Upper lobe of right lung (tissue), 1 donor: ENCODE measurements at regions not wholly inside any gene's neighbourhood (a gene's known extent, or its start where the extent isn't known, plus 50 kb on each side); places are given as distances from the start of the nearest gene placed in this dataset.
"Not testable (repeated sequence)": the region's sequence is repeated elsewhere in the genome, so short reads cannot be mapped to it uniquely, and the experiment has no call there.

ENCODE experiments used
- ATAC-seq: fragments of 200-7000 bp; cut with Tn5 transposase; one replicate; pipeline ENCODE4 v1.9.1; 2020; ENCODE audit warnings: mild to moderate bottlenecking, moderate library complexity
- DNase-seq: peaks from one replicate; pipeline ENCODE4 v3.0.0-alpha.2; 2020
- H3K27ac ChIP-seq: fragments of 200-600 bp; one replicate; pipeline ENCODE4 v1.8.0; 2022
- H3K27me3 ChIP-seq: fragments of 200-600 bp; one replicate; pipeline ENCODE4 v1.8.0; 2022; ENCODE audit warnings: mild to moderate bottlenecking
- H3K36me3 ChIP-seq: fragments of 200-600 bp; one replicate; pipeline ENCODE4 v1.8.0; 2022
- H3K4me1 ChIP-seq: fragments of 200-600 bp; one replicate; pipeline ENCODE4 v1.8.0; 2022
- H3K4me3 ChIP-seq: fragments of 200-600 bp; one replicate; pipeline ENCODE4 v1.8.0; 2022; ENCODE audit warnings: mild to moderate bottlenecking
- H3K9me3 ChIP-seq: fragments of 200-600 bp; one replicate; pipeline ENCODE4 v1.8.0; 2022
- intact Hi-C: fragments of 100-400 bp; cut with DNase I; formaldehyde crosslinking; loops from one replicate; pipeline ENCODE4 v1.11.0; 2022
- TF ChIP-seq, protein P1 (sequence below): fragments of 200-600 bp; IDR thresholded peaks from one replicate; pipeline ENCODE4 v1.8.0; 2022; ENCODE audit warnings: antibody characterized with exemption
- donor health status: DM: no; HTN: yes; CAD: no; lungs with severe emphysema.

- TF ChIP-seq, protein P1, sequence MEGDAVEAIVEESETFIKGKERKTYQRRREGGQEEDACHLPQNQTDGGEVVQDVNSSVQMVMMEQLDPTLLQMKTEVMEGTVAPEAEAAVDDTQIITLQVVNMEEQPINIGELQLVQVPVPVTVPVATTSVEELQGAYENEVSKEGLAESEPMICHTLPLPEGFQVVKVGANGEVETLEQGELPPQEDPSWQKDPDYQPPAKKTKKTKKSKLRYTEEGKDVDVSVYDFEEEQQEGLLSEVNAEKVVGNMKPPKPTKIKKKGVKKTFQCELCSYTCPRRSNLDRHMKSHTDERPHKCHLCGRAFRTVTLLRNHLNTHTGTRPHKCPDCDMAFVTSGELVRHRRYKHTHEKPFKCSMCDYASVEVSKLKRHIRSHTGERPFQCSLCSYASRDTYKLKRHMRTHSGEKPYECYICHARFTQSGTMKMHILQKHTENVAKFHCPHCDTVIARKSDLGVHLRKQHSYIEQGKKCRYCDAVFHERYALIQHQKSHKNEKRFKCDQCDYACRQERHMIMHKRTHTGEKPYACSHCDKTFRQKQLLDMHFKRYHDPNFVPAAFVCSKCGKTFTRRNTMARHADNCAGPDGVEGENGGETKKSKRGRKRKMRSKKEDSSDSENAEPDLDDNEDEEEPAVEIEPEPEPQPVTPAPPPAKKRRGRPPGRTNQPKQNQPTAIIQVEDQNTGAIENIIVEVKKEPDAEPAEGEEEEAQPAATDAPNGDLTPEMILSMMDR, result no peak
- intact Hi-C loops, result no loop called here
Measured at GRCh38 chr17:27950995-27951394, 57.8 kb upstream of the LYRM9 start.

DNA sequence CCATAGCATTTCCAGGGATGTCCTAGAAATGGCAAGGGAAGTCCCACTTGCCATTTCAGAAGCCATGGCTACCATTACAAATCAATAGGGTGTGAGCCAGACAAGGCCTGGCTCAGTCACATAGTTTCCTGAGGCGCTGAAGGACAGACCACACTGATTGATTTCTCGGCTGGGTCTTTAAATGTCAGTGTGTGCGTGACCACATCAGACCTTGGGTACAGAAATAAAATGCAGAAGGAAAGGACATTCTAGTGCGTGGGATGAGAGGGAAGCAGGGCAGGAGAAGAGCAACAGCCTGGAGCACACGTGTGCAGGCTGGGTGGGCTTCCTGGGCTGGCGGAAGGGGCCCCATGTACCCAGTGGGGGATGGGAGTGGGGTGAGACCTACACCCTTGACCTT is 58.7 kb upstream of the LYRM9 start:
- Histone ChIP-seq H3K4me1 (no peaks in the 10 kb centered on the region), H3K9me3 (no peaks in the 10 kb centered on the region), H3K27ac (no peak overlapping the region), H3K27me3 (no peaks in the 10 kb centered on the region), H3K36me3 (no peaks in the 10 kb centered on the region), H3K4me3 (no peak overlapping the region)
- TF ChIP-seq, protein P1, result no peak
- ATAC-seq (peak; percentile 50), DNase-seq (no peak)
- intact Hi-C loops, result no loop called here

More at GRCh38 chr17:27950995-27951394, 57.8 kb upstream of the LYRM9 start:
- H3K27ac ChIP-seq, result no peak overlapping the region
- H3K4me1 ChIP-seq, result no peaks in the 10 kb centered on the region
- DNase-seq, result no peak
- no peaks in the 10 kb centered on the region for H3K36me3 ChIP-seq
- H3K9me3 ChIP-seq, result no peaks in the 10 kb centered on the region
- H3K4me3 ChIP-seq, result no peak overlapping the region
- no peaks in the 10 kb centered on the region for H3K27me3 ChIP-seq
- no peak for ATAC-seq

GRCh38 chr17:27952366-27952765 is 59.2 kb upstream of the LYRM9 start:
- TF ChIP-seq, protein P1, result no peak
- no peaks in the 10 kb centered on the region for H3K4me1 ChIP-seq
- intact Hi-C loops, result no loop called here

DNA sequence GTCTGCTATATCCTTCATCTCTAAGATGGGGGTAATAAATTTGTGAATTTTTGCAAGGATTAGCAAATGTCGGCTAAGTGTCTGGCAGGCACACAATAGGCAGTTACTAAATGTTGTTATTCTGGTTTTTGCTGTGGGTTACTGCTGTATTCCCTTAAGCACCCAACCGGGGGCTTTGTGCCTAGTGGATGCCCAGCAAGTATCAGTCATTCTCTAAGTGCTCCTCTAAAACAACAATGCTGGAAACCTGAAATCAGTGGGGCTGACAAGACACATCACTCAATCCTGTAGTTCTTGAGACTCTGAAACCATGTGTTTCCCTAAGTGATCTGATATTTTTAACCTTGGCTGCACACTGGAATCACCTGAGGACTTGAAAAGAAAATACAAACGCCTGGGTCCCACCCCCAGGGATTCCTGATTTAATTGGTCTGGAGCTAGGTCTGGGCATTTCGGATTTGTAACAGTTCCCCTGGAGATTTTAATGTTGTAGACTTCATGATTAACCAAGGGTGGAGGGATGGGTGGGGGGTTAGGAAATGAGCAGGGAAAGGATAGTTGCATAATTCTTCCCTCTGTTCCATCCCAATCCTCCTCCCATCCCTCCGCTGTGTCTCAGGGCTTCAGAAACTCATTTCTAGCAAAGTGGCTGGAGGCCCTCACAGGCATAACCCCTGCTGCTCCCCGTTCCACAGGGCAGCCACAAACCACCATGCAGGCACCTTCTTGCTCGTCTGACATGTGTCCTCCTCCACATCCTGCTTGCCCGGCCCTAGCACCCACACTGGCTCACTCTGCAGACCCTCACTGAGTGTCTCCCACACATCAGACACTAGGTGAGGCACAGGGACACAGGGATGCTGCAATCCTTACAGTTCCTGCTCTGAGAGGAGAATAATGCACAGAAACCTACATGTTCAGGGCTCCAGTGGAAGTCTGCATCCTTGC is 61.7 kb upstream of the LYRM9 start:
- Histone ChIP-seq H3K27me3 (no peaks in the 10 kb centered on the region), H3K4me3 (no peak overlapping the region), H3K9me3 (no peaks in the 10 kb centered on the region), H3K27ac (no peak overlapping the region), H3K36me3 (no peaks in the 10 kb centered on the region), H3K4me1 (no peaks in the 10 kb centered on the region)
- TF ChIP-seq, protein P1, result no peak
- no peak for DNase-seq
- intact Hi-C loops, result no loop called here
- ATAC-seq, result no peak

More at GRCh38 chr17:27952366-27952765, 59.2 kb upstream of the LYRM9 start:
- Histone ChIP-seq H3K27ac (no peak overlapping the region), H3K36me3 (no peaks in the 10 kb centered on the region), H3K4me3 (no peak overlapping the region), H3K27me3 (no peaks in the 10 kb centered on the region), H3K9me3 (no peaks in the 10 kb centered on the region)
- ATAC-seq, result peak; percentile 6
- DNase-seq, result no peak

- ATAC-seq, result no peak
- no peak for DNase-seq
- TF ChIP-seq, protein P1, result no peak
- no peaks in the 10 kb centered on the region for H3K9me3 ChIP-seq
- no peaks in the 10 kb centered on the region for H3K4me1 ChIP-seq
- no peaks in the 10 kb centered on the region for H3K36me3 ChIP-seq
- intact Hi-C loops, result no loop called here
- H3K4me3 ChIP-seq, result no peak overlapping the region
- no peaks in the 10 kb centered on the region for H3K27me3 ChIP-seq
- H3K27ac ChIP-seq, result no peak overlapping the region
Measured at GRCh38 chr17:27956601-27957445, 63.7 kb upstream of the LYRM9 start.

DNA sequence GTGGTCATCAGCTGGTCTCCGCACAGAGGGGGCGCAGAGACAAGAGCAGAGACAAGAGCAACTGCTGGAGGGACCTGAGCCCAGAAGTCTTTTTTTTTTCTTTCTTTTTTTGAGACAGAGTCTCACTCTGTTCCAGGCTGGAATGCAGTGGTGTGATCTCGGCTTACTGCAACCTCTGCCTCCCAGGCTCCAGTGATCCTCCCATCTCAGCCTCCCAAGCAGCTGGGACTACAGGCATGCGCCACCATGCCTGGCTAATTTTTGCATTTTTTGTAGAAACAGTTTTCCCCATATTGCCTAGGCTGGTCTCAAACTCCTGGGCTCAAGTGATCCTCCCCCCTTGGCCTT is 64.3 kb upstream of the LYRM9 start:
- ATAC-seq, H3K27me3 ChIP-seq, H3K4me1 ChIP-seq, H3K4me3 ChIP-seq, H3K36me3 ChIP-seq, H3K9me3 ChIP-seq, H3K27ac ChIP-seq, intact Hi-C loops, DNase-seq: not testable (repeated sequence)
